GM12891 (cell line): ENCODE measurements at regions not wholly inside any gene's neighbourhood (a gene's known extent, or its start where the extent isn't known, plus 50 kb on each side); places are given as distances from the start of the nearest gene placed in this dataset.

Source experiments
- POLR2A ChIP-seq: IDR thresholded peaks from 2 replicates; pipeline ENCODE4 v1.6.1; 2011; ENCODE audit warnings: low read depth, low read length, control low read depth
- POLR2AphosphoS5 ChIP-seq: IDR thresholded peaks from 2 replicates; pipeline ENCODE4 v1.6.1; 2011; ENCODE audit warnings: low read depth, low read length, control low read depth
- POU2F2 ChIP-seq: IDR thresholded peaks from 2 replicates; pipeline ENCODE4 v1.6.1; 2011; ENCODE audit warnings: low read depth, mild to moderate bottlenecking, control low read depth, low read length, moderate library complexity
- SPI1 ChIP-seq: IDR thresholded peaks from 2 replicates; pipeline ENCODE4 v1.6.1; 2011; ENCODE audit warnings: low read depth, low read length, control low read depth
- TAF1 ChIP-seq: IDR thresholded peaks from 2 replicates; pipeline ENCODE4 v1.6.1; 2011; ENCODE audit warnings: low read depth, low read length, control low read depth

DNA sequence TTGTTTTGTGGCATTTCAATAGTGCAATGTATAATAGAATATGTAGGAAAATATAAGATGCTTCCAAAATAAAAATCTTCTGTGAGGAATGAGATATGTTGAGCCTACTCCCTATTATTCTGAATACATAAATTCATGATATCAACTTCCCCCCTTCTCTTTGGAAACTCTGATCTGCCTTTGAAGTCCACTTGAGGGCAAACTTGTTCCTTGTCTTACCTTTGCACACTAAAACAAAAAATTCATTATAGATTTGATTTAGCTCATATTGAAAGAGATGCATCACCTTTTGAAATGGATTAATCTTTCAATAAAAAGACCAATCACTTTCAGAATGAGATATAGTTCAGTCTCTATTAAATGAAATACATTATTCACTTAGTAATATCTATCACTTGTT, 580.7 kb upstream of the ADGRL4 start:
- TF ChIP-seq POLR2A (no peak), POLR2AphosphoS5 (no peak), TAF1 (no peak), SPI1 (no peak), POU2F2 (no peak)
